HG03066 (cell line): ENCODE measurements at regions not wholly inside any gene's neighbourhood (a gene's known extent, or its start where the extent isn't known, plus 50 kb on each side); places are given as distances from the start of the nearest gene placed in this dataset.
"Not testable (repeated sequence)": the region's sequence is repeated elsewhere in the genome, so short reads cannot be mapped to it uniquely, and the experiment has no call there.

ENCODE experiments used
- ATAC-seq: cut with Tn5 transposase; IDR thresholded peaks from one replicate; pipeline ENCODE4 v1.9.1; 2021; ENCODE audit warnings: low read depth; ENCODE audit not compliant: unreplicated experiment

GRCh38 chr4:108466936-108467902, 153.2 kb upstream of the RPL34 start:
- ATAC-seq = peak; percentile 99

DNA sequence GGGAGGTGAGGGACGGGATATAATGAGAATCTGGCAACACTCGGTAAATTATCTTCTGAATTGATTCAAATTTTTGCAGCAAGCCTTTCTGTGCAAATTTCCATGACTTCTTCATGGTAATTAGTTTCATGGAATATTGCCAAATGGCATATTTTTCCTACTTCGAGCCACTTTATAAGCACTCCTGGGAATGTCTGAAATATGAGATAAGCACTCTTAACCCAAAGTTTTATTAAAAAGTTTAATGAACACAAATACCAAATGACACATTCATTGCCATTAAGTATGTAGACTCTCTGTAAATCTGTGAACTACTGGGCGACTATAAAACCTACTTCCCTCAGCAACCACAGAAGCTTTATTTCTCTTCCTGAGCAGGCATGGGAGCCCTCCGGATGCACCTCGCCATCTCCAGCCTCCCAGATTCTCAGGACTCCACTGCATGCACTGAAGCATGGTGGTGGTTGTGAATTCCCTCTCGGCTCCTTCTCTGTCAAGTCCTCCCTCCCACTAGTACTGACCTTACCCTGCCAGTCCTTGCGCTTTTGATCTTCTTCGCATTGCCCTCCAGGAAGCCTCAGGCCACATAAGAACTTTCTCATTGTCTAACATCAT, 154.4 kb upstream of the RPL34 start:
- no peak for ATAC-seq

- ATAC-seq = no peak
Observed at GRCh38 chr4:108458681-108459080, 161.7 kb upstream of the RPL34 start.

DNA sequence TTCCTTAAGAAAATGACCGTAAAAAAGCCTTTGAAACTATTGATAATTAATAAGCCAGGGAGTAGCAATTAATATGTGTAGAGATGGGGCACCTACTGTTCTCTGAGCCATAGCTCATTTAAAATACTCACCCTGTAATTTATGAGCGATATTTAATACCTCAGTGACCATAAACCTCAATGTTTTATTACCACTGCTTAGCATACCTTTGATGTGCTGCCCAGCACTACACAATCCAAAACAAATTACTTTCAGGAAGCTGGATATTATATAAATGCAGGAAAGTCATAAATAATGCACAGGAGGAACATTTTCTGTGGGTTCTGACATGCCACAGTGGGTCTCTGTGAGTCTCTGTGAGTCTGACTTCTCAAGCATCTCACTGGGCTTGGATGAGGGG, 166.1 kb upstream of the RPL34 start:
- ATAC-seq = no peak

- ATAC-seq = no peak
Observed at GRCh38 chr4:108453366-108453765, 167.0 kb upstream of the RPL34 start.

DNA sequence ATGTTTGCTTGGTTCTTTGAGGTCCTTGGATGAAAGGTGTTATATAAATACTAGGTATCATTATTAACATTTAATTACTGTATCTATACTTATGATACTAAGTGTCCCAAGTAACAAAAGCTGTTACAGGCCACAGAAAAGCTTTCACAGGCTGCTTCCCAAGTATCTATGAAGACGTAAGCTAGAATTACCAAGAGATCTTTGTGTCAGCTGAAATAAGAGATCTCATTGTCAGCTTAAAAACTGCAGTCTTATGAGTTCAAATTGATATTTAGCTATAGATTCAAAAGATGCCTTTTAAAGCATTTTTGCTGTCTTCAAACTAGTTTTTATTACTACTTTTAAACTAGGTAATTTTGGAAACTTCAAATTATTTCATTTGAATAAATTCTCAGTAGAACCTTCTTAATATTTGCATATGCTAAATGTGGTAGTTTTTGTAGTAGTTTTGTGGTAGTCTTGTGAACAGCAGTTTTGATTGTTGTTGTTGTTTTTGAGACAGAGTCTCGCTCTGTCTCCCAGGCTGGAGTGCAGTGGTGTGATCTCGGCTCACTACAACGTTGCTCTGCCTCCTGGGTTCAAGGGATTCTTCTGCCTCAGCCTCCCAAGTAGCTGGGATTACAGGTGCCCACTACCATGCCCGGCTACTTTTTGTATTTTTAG, 170.0 kb upstream of the RPL34 start:
- ATAC-seq = no peak

GRCh38 chr4:108449129-108449528, 171.2 kb upstream of the RPL34 start:
- ATAC-seq = no peak

GRCh38 chr4:108446556-108446955, 173.8 kb upstream of the RPL34 start:
- no peak for ATAC-seq

DNA sequence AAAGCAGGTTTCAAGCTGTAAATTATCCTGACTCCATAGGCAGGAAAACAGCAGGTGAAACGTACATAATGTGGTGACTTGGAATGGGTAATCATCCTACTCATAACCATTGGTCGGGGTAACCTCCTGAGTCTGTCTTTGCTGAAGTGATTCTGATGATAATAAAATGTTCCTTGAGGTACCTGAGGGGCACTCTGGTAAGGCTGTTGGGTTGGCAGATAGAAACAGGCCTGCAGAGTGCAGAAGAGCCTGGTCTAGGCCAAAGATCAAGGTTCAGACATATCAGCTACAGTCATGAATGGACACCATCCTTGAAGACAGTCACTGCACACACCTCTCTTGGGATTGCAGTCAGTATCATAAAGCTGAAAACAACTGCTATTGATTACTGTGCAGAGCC, 174.7 kb upstream of the RPL34 start:
- no peak for ATAC-seq

- no peak for ATAC-seq
Observed at GRCh38 chr4:108443585-108443984, 176.8 kb upstream of the RPL34 start.

DNA sequence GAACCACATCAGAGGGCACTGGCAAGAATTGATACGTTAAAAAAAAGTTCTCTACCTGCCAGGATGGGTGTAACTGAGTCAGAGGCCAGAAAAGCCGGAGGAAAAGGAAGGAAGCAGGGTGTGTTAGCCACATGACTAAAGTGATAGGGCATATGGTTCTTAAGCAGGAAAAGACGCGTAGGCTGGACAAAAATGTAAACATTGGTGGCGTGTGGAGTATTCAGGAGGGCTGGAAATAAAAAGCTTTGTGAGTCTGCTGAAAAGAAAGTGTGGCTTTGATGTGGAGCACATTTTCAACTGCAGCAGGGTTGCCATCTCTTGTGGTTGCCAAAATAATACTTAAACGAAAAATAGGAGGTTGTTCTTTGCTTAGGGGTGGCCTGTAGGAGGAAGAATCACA, 186.5 kb upstream of the RPL34 start:
- ATAC-seq = no peak

DNA sequence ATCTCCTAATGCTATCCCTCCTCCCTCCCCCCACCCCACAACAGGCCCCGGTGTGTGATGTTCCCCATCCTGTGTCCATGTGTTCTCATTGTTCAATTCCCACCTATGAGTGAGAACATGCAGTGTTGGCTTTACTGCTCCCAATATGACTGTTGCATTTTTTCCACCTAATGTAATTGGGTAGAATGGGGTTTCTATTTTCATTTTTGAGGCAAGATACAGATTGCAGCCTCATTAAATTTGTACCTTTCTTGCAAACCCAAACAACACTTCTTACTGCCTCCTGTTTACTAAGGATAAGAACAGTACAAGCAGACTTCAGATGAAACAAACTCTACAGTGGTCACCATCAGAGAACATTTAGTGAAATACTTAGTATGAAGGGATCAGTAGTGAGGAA, 187.0 kb upstream of the RPL34 start:
- not testable (repeated sequence) for ATAC-seq

GRCh38 chr4:108432418-108432817, 188.0 kb upstream of the RPL34 start:
- ATAC-seq = no peak

- ATAC-seq = no peak
Observed at GRCh38 chr4:108431986-108432385, 188.4 kb upstream of the RPL34 start.

DNA sequence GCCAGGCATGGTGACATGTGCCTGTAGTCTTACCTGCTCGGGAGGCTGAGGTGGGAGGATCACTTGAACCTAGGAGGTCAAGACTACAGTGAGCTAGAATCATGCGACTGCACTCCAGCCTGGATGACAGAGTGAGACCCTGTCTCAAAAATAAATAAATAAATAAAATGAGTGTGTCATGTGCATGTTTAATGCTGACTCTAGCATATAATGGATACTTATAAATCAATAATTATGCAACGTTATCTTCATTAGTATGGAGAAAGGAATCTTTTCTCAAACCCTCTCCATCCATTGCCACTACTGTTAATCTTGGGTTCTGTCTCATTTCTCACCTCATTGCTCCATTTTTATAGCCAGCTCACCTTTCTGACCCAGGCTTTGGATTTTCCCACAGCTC, 189.5 kb upstream of the RPL34 start:
- ATAC-seq = no peak

GRCh38 chr4:108429662-108430061, 190.7 kb upstream of the RPL34 start:
- ATAC-seq = no peak

- ATAC-seq = no peak
Observed at GRCh38 chr4:108428923-108429322, 191.5 kb upstream of the RPL34 start.

DNA sequence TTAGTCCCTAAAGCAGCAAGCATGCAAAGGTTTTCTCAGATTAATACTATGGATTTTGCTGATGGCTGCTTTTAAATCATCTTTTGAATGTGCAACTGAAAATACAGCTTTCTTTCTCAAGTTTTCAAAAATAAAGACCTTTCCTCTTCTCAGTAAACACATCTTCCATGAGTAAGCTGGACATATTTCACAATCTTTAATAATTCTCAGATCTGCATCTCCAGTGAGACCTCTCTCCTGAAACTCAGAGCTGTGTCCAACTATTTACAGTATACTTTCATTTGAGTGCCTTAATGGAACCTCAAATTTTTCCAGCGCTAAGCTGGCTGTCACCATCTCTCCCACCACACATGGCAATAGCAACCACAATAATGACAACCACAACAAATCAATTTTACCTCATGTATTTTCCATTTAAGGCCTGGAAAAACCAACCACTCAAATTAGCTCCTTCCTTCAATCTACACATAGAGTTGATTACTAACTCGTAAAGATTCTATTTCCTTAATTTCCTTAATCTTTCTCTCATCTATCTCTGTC, 192.4 kb upstream of the RPL34 start:
- no peak for ATAC-seq

DNA sequence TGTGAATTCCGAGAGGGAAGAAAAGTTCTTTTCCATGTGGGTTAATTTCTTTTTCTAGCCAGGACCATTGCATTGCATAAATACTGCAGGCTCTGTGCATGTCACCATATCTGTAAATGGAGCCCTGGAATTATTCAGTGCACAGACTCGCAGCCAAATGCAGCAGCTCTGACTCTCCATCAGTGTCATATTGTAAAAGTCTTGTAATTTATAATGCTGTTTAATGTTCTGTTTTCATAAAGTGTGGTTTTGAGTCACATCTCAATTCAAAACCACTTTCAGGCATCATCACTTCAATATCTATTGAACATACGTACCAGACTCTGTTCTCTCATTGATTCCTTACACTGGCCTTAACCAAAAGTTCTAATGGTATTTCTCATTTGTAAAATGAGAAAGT, 193.9 kb upstream of the RPL34 start:
- ATAC-seq = no peak

- no peak for ATAC-seq
Observed at GRCh38 chr4:108425988-108426387, 194.4 kb upstream of the RPL34 start.

DNA sequence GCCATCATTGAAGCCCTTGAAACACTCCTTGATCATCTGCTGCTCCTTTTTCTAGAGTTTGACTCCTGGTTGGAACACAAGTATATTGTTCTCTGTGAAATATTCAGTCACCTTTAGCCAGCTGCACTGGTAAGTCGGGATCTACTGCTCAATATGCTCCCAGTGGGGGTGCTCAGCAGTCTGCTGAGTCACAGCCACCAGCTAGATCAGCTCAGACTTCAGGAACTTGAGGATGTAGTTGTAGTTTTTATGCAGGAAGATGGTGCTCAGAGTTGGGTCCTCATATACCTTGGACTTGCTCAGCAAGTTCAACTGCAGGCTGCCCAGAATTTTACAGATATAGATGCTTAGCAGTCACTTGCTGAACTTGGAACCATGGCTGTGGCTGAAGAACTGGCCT, 202.5 kb upstream of the RPL34 start:
- no peak for ATAC-seq
